Endothelial cell of umbilical vein (primary cell): ENCODE measurements at regions not wholly inside any gene's neighbourhood (a gene's known extent, or its start where the extent isn't known, plus 50 kb on each side); places are given as distances from the start of the nearest gene placed in this dataset.

Experiments used
- BruUV-seq: library from RNA; stranded (reverse); fragments of 400-500 nt; replicated peaks from 2 replicates; lab custom pipeline; 2021; lab: Mats Ljungman, UMichigan
- CTCF ChIA-PET: fragments of 300-600, 350-600 bp; sonication (Branson Sonifier 250); formaldehyde crosslinking; loops from one replicate; lab custom pipeline; 2021; ENCODE audit warnings: antibody characterized with exemption, inconsistent platforms; lab: Charles Lee
- POLR2A ChIA-PET: fragments of 300-600, 350-600 bp; sonication (Branson Sonifier 250); formaldehyde crosslinking; loops from one replicate; lab custom pipeline; 2021; ENCODE audit warnings: antibody characterized with exemption, inconsistent platforms; lab: Charles Lee
- DNase-seq: peaks from one replicate; pipeline ENCODE4 v3.0.0-alpha.2; 2011; ENCODE audit warnings: low read depth, low spot score
- FAIRE-seq: peaks from 2 replicates; lab custom pipeline; 2011; peaks lifted over from hg19 to GRCh38; lab: Jason Lieb, UNC
- H2AFZ ChIP-seq: 2 replicates; pipeline ENCODE4 v1.6.0; 2012; ENCODE audit warnings: low read depth, low read length, control low read depth, inconsistent platforms
- H3K27ac ChIP-seq: 2 replicates; pipeline ENCODE4 v1.5.1; 2011; ENCODE audit warnings: low read depth, mild to moderate bottlenecking, control low read depth, low read length, moderate library complexity; ENCODE audit not compliant: insufficient read depth
- H3K27me3 ChIP-seq, 2 experiments: 2 replicates each; pipeline versions ENCODE4 v1.6.0 to v1.6.1; 2011; ENCODE audit warnings: low read length in 2 of 2, mixed read lengths in 1 of 2; ENCODE audit not compliant: control insufficient read depth in 2 of 2, insufficient read depth in 2 of 2
- H3K36me3 ChIP-seq, 2 experiments: 2 replicates in 1 of 2; 3 replicates in 1 of 2; pipeline ENCODE4 v1.5.1; 2011; ENCODE audit warnings: low read length in 2 of 2, mild to moderate bottlenecking in 1 of 2, moderate library complexity in 1 of 2; ENCODE audit not compliant: control insufficient read depth in 2 of 2, insufficient read depth in 2 of 2; ENCODE audit errors: extremely low read depth in 1 of 2
- H3K4me1 ChIP-seq: 3 replicates; pipeline ENCODE4 v1.5.1; 2011; ENCODE audit warnings: mild to moderate bottlenecking, low read length; ENCODE audit not compliant: control insufficient read depth, insufficient read depth; ENCODE audit errors: extremely low read depth
- H3K4me2 ChIP-seq: 2 replicates; pipeline ENCODE4 v1.6.1; 2011; ENCODE audit warnings: low read length, control low read depth, mixed read lengths; ENCODE audit not compliant: insufficient read depth
- H3K4me3 ChIP-seq, 3 experiments: fragments of 200-600 bp in 1 of 3; sonication (generic), shearing (Covaris generic) in 1 of 3; replicated peaks in 1 of 3; 2 replicates each; pipeline ENCODE4 v1.5.1; 2011 to 2016; ENCODE audit warnings: control low read depth in 3 of 3, low read length in 3 of 3, mild to moderate bottlenecking in 2 of 3, inconsistent platforms in 1 of 3, low read depth in 1 of 3, moderate library complexity in 1 of 3; ENCODE audit not compliant: insufficient read depth in 1 of 3
- H3K79me2 ChIP-seq: 2 replicates; pipeline ENCODE4 v1.6.0; 2012; ENCODE audit warnings: low read length, inconsistent platforms; ENCODE audit not compliant: control insufficient read depth, insufficient read depth
- H3K9ac ChIP-seq: replicated peaks from 2 replicates; pipeline ENCODE3; 2011; ENCODE audit warnings: low read length, control low read depth; ENCODE audit not compliant: insufficient read depth; ENCODE audit errors: extremely low read depth
- H3K9me1 ChIP-seq: replicated peaks from 3 replicates; pipeline ENCODE4 v1.6.0; 2011; ENCODE audit warnings: mild to moderate bottlenecking, low read length; ENCODE audit not compliant: control insufficient read depth, insufficient read depth; ENCODE audit errors: extremely low read depth
- H3K9me3 ChIP-seq: replicated peaks from 2 replicates; pipeline ENCODE4 v1.5.1; 2012; ENCODE audit warnings: low read length, inconsistent platforms; ENCODE audit not compliant: control insufficient read depth, insufficient read depth
- H4K20me1 ChIP-seq: replicated peaks from 2 replicates; pipeline ENCODE3; 2011; ENCODE audit warnings: mild to moderate bottlenecking, low read length; ENCODE audit not compliant: control insufficient read depth, insufficient read depth; ENCODE audit errors: extremely low read depth
- CTCF ChIP-seq, 2 donors: IDR thresholded peaks; 1 replicate in 1 of 2; 2 replicates in 1 of 2; pipeline ENCODE4 v1.5.1; 2011; ENCODE audit warnings: low read length in 2 of 2, mild to moderate bottlenecking in 2 of 2, moderate library complexity in 2 of 2, control low read depth in 1 of 2, inconsistent platforms in 1 of 2, low read depth in 1 of 2; ENCODE audit not compliant: insufficient read depth in 1 of 2; ENCODE audit errors: extremely low read depth in 1 of 2
- EZH2 ChIP-seq: IDR thresholded peaks from 2 replicates; pipeline ENCODE4 v1.6.1; 2012; ENCODE audit warnings: borderline replicate concordance, low read depth, mild to moderate bottlenecking, moderate library complexity, low read length, inconsistent platforms; ENCODE audit not compliant: severe bottlenecking
- FOS ChIP-seq: IDR thresholded peaks from 2 replicates; pipeline ENCODE4 v1.6.1; 2011; ENCODE audit warnings: mild to moderate bottlenecking, low read length, moderate library complexity, borderline replicate concordance; ENCODE audit not compliant: insufficient read depth
- GATA2 ChIP-seq: IDR thresholded peaks from 2 replicates; pipeline ENCODE4 v1.7.0; 2011; ENCODE audit warnings: low read depth, mild to moderate bottlenecking, moderate library complexity, mixed read lengths, low read length; ENCODE audit not compliant: insufficient read length, insufficient read depth
- JUN ChIP-seq: IDR thresholded peaks from 2 replicates; pipeline ENCODE4 v1.6.1; 2011; ENCODE audit warnings: borderline replicate concordance, low read depth; ENCODE audit not compliant: insufficient read length, insufficient read depth
- MAX ChIP-seq: IDR thresholded peaks from 2 replicates; pipeline ENCODE4 v1.6.1; 2011; ENCODE audit not compliant: insufficient read depth, insufficient read length
- MYC ChIP-seq: IDR thresholded peaks from one replicate; pipeline ENCODE4 v1.6.1; 2011; ENCODE audit warnings: mild to moderate bottlenecking, low read depth, low read length
- POLR2A ChIP-seq: IDR thresholded peaks from 2 replicates; pipeline ENCODE4 v1.6.1; 2012; ENCODE audit warnings: low read depth, mild to moderate bottlenecking, control low read depth, low read length
- POLR2AphosphoS5 ChIP-seq: IDR thresholded peaks from 2 replicates; pipeline ENCODE4 v1.6.1; 2012; ENCODE audit warnings: low read depth, mild to moderate bottlenecking, control low read depth, low read length, moderate library complexity; ENCODE audit not compliant: insufficient read depth
- dilution Hi-C: fragments of 300-500 bp; cut with MboI; formaldehyde crosslinking; loops from one replicate; pipeline ENCODE4 v1.15.0; 2019; ENCODE audit warnings: low sequenced_read_pairs; ENCODE audit not compliant: extremely low pct_ligation_motif_present
- intact Hi-C: fragments of 100-400 bp; cut with micrococcal nuclease; formaldehyde crosslinking; loops from one replicate; pipeline ENCODE4 v1.10.0; 2022

DNA sequence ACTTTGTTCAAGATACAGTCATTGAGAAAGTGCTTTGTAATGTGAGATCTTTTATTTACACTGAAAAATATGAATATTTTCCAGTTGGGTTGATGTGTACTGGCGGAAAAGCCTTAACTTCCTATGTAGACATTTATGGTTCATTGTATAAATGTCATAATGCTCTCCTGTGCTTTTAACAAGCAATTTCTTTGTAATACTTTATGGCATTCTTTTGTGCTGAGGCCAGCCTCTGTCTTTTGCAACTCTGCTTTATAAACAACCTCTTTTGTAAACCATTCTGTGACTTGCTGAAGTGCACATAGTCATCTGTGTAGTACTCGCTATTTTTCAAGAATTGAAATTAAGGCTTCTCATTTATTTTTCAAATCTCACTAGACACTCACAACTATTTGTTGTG, 291.2 kb downstream of the CDH11 start:
- intact Hi-C loops = no loop called here

More for the DNA sequence above, 291.2 kb downstream of the CDH11 start:
- DNase-seq = no peak
- Histone ChIP-seq H3K9ac (no peak overlapping the region), H4K20me1 (no peaks in the 10 kb centered on the region), H3K27me3 (no peaks in the 10 kb centered on the region), H3K79me2 (no peaks in the 10 kb centered on the region), H3K9me1 (no peaks in the 10 kb centered on the region), H3K4me3 (no peak overlapping the region), H3K36me3 (no peaks in the 10 kb centered on the region), H3K4me1 (no peaks in the 10 kb centered on the region), H3K4me2 (no peak overlapping the region), H3K9me3 (no peaks in the 10 kb centered on the region), H2AFZ (no peak overlapping the region), H3K27ac (no peak overlapping the region)
- ChIA-PET POLR2A (no interaction called here), CTCF (no interaction called here)
- no TSS peak for BruUV-seq
- dilution Hi-C loops = no loop called here
- no peak for FAIRE-seq
- no peak for TF ChIP-seq POLR2AphosphoS5
- TF ChIP-seq JUN = no peak
- TF ChIP-seq MAX = no peak
- TF ChIP-seq GATA2 = no peak
- no peak for TF ChIP-seq CTCF (IDR thresholded peaks at IDR 0.05; ENCODE audit: extremely low read depth in 1 of 2, insufficient read depth in 1 of 2, low read depth in 1 of 2, low read length in 2 of 2)
- TF ChIP-seq POLR2A = no peak
- no peak for TF ChIP-seq EZH2
- no peak for TF ChIP-seq FOS
- no peak for TF ChIP-seq MYC
